ENCODE measurements at regions not wholly inside any gene's neighbourhood (a gene's known extent, or its start where the extent isn't known, plus 50 kb on each side); places are given as distances from the start of the nearest gene placed in this dataset.

DNA sequence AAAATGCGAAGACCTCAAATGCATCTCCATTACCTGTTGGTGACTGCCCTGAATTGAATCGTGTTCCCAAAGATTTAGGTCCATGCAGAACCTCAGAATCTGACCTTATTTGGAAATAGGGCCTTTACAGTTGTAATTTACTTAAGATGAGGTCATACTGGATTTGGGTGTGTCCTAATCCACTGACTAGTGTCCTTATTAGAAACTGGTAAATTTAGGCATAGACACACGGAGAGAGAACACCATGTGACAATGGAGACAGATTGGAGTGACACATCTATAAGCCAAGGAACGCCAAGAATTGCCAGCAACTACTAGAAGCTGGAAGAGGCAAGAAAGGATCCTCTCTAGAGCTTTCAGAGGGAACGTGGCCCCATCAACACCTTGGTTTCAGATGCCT is 203.1 kb downstream of the SMAD2 start:
- 85 to 88% methylated on average over 5 of the region's 5 CpGs for WGBS, 2 donors
- DNase-seq, result no peak

DNA sequence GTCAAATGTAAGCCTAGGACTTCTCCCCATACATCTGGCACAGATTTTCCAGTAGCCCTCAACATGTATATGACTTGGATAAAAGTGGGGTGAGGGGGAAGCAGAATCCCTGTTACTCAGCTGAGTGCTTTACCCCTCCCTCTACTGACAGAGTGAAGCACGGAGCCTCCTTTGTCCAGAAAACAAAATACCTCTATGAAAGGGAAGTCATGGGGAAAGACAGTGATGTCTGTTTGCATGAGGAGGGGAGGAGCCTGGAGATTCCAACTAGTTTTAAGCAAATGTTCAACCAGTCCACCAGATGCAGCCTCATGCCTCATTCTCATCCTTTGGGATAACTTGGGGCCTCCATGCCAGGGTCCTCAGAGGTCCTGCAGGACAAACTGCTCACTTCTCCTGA is 203.9 kb downstream of the SMAD2 start:
- peaks cover 0 to 4% (median 0%) of the 10 kb centered on the region in 4 donors for H3K9me3 ChIP-seq (ENCODE audit: control insufficient read depth in 4 of 4, insufficient read depth in 3 of 4, low read length in 3 of 4)
- H3K4me1 ChIP-seq (ENCODE audit: control insufficient read depth in 5 of 5, insufficient read depth in 5 of 5, low read length in 5 of 5), result no peaks in the 10 kb centered on the region
- ATAC-seq (ENCODE audit: insufficient read depth, low FRiP score) (no peak), DNase-seq (no peak)
- H3K4me3 ChIP-seq, result no peak overlapping the region
- no peak overlapping the region for H3K27ac ChIP-seq (ENCODE audit: low read depth in 1 of 2, low read length in 1 of 2)
- H3K9ac ChIP-seq (ENCODE audit: insufficient read depth in 1 of 2, low read length in 2 of 2), result no peak overlapping the region
- H3K27me3 ChIP-seq (ENCODE audit: control insufficient read depth in 3 of 3, insufficient read depth in 3 of 3, low read length in 2 of 3), result peaks cover 0 to 5% (median 3%) of the 10 kb centered on the region in 3 donors
- no peaks in the 10 kb centered on the region for H3K36me3 ChIP-seq (ENCODE audit: control insufficient read depth in 4 of 4, insufficient read depth in 4 of 4, low read length in 4 of 4)
- 48 to 60% methylated on average over 1 of the region's 1 CpG for WGBS, 2 donors
- TF ChIP-seq, protein P1, sequence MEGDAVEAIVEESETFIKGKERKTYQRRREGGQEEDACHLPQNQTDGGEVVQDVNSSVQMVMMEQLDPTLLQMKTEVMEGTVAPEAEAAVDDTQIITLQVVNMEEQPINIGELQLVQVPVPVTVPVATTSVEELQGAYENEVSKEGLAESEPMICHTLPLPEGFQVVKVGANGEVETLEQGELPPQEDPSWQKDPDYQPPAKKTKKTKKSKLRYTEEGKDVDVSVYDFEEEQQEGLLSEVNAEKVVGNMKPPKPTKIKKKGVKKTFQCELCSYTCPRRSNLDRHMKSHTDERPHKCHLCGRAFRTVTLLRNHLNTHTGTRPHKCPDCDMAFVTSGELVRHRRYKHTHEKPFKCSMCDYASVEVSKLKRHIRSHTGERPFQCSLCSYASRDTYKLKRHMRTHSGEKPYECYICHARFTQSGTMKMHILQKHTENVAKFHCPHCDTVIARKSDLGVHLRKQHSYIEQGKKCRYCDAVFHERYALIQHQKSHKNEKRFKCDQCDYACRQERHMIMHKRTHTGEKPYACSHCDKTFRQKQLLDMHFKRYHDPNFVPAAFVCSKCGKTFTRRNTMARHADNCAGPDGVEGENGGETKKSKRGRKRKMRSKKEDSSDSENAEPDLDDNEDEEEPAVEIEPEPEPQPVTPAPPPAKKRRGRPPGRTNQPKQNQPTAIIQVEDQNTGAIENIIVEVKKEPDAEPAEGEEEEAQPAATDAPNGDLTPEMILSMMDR (IDR thresholded peaks at IDR 0.05; ENCODE audit: control extremely low read depth, extremely low read depth), result no peak

More for the DNA sequence above, 203.1 kb downstream of the SMAD2 start:
- no peak for ATAC-seq (ENCODE audit: insufficient read depth, low FRiP score)
- H3K4me1 ChIP-seq (ENCODE audit: control insufficient read depth in 5 of 5, insufficient read depth in 5 of 5, low read length in 5 of 5), result no peaks in the 10 kb centered on the region
- H3K4me3 ChIP-seq, result no peak overlapping the region
- peaks cover 0 to 4% (median 0%) of the 10 kb centered on the region in 4 donors for H3K9me3 ChIP-seq (ENCODE audit: control insufficient read depth in 4 of 4, insufficient read depth in 3 of 4, low read length in 3 of 4)
- H3K36me3 ChIP-seq (ENCODE audit: control insufficient read depth in 4 of 4, insufficient read depth in 4 of 4, low read length in 4 of 4), result no peaks in the 10 kb centered on the region
- TF ChIP-seq, protein P1 (IDR thresholded peaks at IDR 0.05; ENCODE audit: control extremely low read depth, extremely low read depth), result no peak
- no peak overlapping the region for H3K9ac ChIP-seq (ENCODE audit: insufficient read depth in 1 of 2, low read length in 2 of 2)
- no peak overlapping the region for H3K27ac ChIP-seq (ENCODE audit: low read depth in 1 of 2, low read length in 1 of 2)
- H3K27me3 ChIP-seq (ENCODE audit: control insufficient read depth in 3 of 3, insufficient read depth in 3 of 3, low read length in 2 of 3), result peaks cover 0 to 3% (median under 1%) of the 10 kb centered on the region in 3 donors

DNA sequence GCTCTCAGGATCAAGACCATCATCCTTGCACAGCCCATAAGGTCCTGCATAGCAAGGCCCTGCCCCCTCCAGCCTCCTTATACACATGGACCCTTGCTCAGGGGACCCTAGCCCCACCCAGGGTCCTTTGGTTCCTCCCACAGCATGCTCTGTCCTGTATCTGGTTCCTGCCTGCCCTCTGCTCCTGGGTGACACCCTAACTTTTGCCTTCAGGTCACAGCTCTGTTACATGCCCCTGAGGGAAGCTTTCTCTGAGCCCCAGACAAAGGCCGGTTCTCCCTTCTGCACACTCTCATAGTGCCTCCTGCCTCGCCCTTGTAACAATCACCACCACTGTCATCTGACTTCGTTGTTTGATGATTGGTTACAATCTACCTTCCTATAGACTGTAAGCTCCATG is 204.8 kb downstream of the SMAD2 start:
- H3K27ac ChIP-seq (ENCODE audit: low read depth in 1 of 2, low read length in 1 of 2), result no peak overlapping the region
- no peak for DNase-seq

More for the DNA sequence above, 204.8 kb downstream of the SMAD2 start:
- 89 to 91% methylated on average over 3 of the region's 3 CpGs for WGBS, 2 donors
- H3K9ac ChIP-seq (ENCODE audit: insufficient read depth in 1 of 2, low read length in 2 of 2), result no peak overlapping the region
- H3K27me3 ChIP-seq (ENCODE audit: control insufficient read depth in 3 of 3, insufficient read depth in 3 of 3, low read length in 2 of 3), result peaks cover 0 to 5% (median 0%) of the 10 kb centered on the region in 3 donors
- H3K9me3 ChIP-seq (ENCODE audit: control insufficient read depth in 4 of 4, insufficient read depth in 3 of 4, low read length in 3 of 4), result peaks cover 0 to 4% (median 0%) of the 10 kb centered on the region in 4 donors
- no peaks in the 10 kb centered on the region for H3K36me3 ChIP-seq (ENCODE audit: control insufficient read depth in 4 of 4, insufficient read depth in 4 of 4, low read length in 4 of 4)
- ATAC-seq (ENCODE audit: insufficient read depth, low FRiP score), result no peak
- H3K4me3 ChIP-seq, result no peak overlapping the region
- no peaks in the 10 kb centered on the region for H3K4me1 ChIP-seq (ENCODE audit: control insufficient read depth in 5 of 5, insufficient read depth in 5 of 5, low read length in 5 of 5)
- TF ChIP-seq, protein P1 (IDR thresholded peaks at IDR 0.05; ENCODE audit: control extremely low read depth, extremely low read depth), result no peak

Measured in lung (tissue), 11 donors.